ENCODE measurements at regions not wholly inside any gene's neighbourhood (a gene's known extent, or its start where the extent isn't known, plus 50 kb on each side); places are given as distances from the start of the nearest gene placed in this dataset.

DNA sequence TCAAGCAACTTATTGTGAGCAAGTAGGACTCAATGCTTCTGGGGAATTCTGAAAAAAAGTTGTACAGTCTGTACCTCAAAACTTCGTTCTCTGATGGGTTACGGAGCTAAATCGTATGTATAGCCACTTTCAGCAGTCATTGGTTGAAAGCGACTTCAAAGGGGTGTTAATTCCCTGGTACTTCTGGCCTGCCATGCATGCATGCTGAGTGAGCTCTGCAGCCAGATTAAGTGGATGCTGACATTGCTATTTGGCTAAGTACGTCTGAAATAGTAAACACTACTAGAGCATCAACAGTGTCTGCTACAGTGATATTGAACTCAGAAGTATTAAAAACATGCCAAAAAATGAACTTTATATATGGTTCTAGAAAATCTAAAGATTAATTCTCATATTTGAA, 1183.1 kb upstream of the PCDH20 start:
- TF ChIP-seq, protein P1, sequence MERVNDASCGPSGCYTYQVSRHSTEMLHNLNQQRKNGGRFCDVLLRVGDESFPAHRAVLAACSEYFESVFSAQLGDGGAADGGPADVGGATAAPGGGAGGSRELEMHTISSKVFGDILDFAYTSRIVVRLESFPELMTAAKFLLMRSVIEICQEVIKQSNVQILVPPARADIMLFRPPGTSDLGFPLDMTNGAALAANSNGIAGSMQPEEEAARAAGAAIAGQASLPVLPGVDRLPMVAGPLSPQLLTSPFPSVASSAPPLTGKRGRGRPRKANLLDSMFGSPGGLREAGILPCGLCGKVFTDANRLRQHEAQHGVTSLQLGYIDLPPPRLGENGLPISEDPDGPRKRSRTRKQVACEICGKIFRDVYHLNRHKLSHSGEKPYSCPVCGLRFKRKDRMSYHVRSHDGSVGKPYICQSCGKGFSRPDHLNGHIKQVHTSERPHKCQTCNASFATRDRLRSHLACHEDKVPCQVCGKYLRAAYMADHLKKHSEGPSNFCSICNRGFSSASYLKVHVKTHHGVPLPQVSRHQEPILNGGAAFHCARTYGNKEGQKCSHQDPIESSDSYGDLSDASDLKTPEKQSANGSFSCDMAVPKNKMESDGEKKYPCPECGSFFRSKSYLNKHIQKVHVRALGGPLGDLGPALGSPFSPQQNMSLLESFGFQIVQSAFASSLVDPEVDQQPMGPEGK (CRISPR knock-in tag; IDR thresholded peaks at IDR 0.05; ENCODE audit: borderline replicate concordance): no peak
- TF ChIP-seq ZNF8 (CRISPR knock-in tag; IDR thresholded peaks at IDR 0.05) (no peak), ZNF70 (CRISPR knock-in tag; IDR thresholded peaks at IDR 0.05) (no peak), RARB (CRISPR knock-in tag; IDR thresholded peaks at IDR 0.05) (no peak), BACH2 (CRISPR knock-in tag; IDR thresholded peaks at IDR 0.05; ENCODE audit: borderline replicate concordance) (no peak), ESRRG (CRISPR knock-in tag; IDR thresholded peaks at IDR 0.05) (no peak), TCF4 (CRISPR knock-in tag; IDR thresholded peaks at IDR 0.05; ENCODE audit: borderline replicate concordance) (no peak), OSR1 (CRISPR knock-in tag; IDR thresholded peaks at IDR 0.05) (no peak), ISL1 (CRISPR knock-in tag; IDR thresholded peaks at IDR 0.05) (no peak), ZFP30 (CRISPR knock-in tag; IDR thresholded peaks at IDR 0.05) (no peak)
- TF ChIP-seq, protein P2, sequence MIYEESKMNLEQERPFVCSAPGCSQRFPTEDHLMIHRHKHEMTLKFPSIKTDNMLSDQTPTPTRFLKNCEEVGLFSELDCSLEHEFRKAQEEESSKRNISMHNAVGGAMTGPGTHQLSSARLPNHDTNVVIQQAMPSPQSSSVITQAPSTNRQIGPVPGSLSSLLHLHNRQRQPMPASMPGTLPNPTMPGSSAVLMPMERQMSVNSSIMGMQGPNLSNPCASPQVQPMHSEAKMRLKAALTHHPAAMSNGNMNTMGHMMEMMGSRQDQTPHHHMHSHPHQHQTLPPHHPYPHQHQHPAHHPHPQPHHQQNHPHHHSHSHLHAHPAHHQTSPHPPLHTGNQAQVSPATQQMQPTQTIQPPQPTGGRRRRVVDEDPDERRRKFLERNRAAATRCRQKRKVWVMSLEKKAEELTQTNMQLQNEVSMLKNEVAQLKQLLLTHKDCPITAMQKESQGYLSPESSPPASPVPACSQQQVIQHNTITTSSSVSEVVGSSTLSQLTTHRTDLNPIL (CRISPR knock-in tag; IDR thresholded peaks at IDR 0.05; ENCODE audit: low read depth): no peak
- TF ChIP-seq, protein P3, sequence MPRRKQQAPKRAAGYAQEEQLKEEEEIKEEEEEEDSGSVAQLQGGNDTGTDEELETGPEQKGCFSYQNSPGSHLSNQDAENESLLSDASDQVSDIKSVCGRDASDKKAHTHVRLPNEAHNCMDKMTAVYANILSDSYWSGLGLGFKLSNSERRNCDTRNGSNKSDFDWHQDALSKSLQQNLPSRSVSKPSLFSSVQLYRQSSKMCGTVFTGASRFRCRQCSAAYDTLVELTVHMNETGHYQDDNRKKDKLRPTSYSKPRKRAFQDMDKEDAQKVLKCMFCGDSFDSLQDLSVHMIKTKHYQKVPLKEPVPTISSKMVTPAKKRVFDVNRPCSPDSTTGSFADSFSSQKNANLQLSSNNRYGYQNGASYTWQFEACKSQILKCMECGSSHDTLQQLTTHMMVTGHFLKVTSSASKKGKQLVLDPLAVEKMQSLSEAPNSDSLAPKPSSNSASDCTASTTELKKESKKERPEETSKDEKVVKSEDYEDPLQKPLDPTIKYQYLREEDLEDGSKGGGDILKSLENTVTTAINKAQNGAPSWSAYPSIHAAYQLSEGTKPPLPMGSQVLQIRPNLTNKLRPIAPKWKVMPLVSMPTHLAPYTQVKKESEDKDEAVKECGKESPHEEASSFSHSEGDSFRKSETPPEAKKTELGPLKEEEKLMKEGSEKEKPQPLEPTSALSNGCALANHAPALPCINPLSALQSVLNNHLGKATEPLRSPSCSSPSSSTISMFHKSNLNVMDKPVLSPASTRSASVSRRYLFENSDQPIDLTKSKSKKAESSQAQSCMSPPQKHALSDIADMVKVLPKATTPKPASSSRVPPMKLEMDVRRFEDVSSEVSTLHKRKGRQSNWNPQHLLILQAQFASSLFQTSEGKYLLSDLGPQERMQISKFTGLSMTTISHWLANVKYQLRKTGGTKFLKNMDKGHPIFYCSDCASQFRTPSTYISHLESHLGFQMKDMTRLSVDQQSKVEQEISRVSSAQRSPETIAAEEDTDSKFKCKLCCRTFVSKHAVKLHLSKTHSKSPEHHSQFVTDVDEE (CRISPR knock-in tag; IDR thresholded peaks at IDR 0.05): no peak
